Osteocyte (in vitro differentiated cells): ENCODE measurements at regions not wholly inside any gene's neighbourhood (a gene's known extent, or its start where the extent isn't known, plus 50 kb on each side); places are given as distances from the start of the nearest gene placed in this dataset.
A peak's percentile ranks its signal among the peaks of the same experiment; 100 is the strongest.

ENCODE experiments used
- DNase-seq: peaks from one replicate; pipeline ENCODE4 v3.0.0; 2021; ENCODE audit warnings: mixed read lengths; ENCODE audit not compliant: unreplicated experiment; ENCODE audit errors: extremely low spot score
- H3K27ac Mint-ChIP-seq: one replicate; pipeline ENCODE4 v1.8.0; 2021; ENCODE audit warnings: mild to moderate bottlenecking, mixed read lengths; ENCODE audit not compliant: unreplicated experiment
- H3K27me3 Mint-ChIP-seq: one replicate; pipeline ENCODE4 v1.8.0; 2021; ENCODE audit warnings: mixed read lengths; ENCODE audit not compliant: unreplicated experiment
- H3K36me3 Mint-ChIP-seq: one replicate; pipeline ENCODE4 v1.8.0; 2021; ENCODE audit warnings: mixed read lengths; ENCODE audit not compliant: unreplicated experiment
- H3K4me1 Mint-ChIP-seq: one replicate; pipeline ENCODE4 v1.8.0; 2021; ENCODE audit warnings: mixed read lengths; ENCODE audit not compliant: unreplicated experiment
- H3K4me3 Mint-ChIP-seq: one replicate; pipeline ENCODE4 v1.8.0; 2021; ENCODE audit warnings: mild to moderate bottlenecking, moderate library complexity, mixed read lengths; ENCODE audit not compliant: unreplicated experiment
- H3K9me3 Mint-ChIP-seq: one replicate; pipeline ENCODE4 v1.8.0; 2021; ENCODE audit warnings: mixed read lengths; ENCODE audit not compliant: unreplicated experiment
- TF ChIP-seq, protein P1 (sequence below): fragments of 200-600 bp; sonication (generic); IDR thresholded peaks from 2 replicates; pipeline ENCODE4 v1.5.0; 2021; ENCODE audit warnings: antibody characterized with exemption, mild to moderate bottlenecking, moderate library complexity

DNA sequence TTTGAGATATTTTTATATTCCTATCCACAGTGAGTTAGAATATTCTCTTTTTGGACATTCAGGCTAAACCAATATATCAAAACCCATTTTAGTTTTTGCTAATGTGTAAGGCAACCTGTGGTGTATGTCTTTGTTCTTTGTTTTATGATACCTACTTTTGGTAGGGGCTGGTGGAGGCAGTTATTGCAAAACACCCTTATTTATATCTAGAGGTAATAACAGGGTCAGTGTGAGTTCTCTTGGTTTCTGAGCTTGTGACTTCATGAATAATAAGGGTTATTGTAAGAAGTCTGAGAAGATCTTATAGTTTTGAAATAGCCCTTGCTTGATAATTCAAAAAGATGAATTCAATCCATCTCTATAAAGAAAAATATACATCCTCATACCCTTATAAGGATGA is 235.1 kb upstream of the LRIG3 start:
- TF ChIP-seq, protein P1, sequence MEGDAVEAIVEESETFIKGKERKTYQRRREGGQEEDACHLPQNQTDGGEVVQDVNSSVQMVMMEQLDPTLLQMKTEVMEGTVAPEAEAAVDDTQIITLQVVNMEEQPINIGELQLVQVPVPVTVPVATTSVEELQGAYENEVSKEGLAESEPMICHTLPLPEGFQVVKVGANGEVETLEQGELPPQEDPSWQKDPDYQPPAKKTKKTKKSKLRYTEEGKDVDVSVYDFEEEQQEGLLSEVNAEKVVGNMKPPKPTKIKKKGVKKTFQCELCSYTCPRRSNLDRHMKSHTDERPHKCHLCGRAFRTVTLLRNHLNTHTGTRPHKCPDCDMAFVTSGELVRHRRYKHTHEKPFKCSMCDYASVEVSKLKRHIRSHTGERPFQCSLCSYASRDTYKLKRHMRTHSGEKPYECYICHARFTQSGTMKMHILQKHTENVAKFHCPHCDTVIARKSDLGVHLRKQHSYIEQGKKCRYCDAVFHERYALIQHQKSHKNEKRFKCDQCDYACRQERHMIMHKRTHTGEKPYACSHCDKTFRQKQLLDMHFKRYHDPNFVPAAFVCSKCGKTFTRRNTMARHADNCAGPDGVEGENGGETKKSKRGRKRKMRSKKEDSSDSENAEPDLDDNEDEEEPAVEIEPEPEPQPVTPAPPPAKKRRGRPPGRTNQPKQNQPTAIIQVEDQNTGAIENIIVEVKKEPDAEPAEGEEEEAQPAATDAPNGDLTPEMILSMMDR, result no peak
- Mint-ChIP-seq H3K27ac (no peak overlapping the region), H3K4me1 (peaks cover 51% of the 10 kb centered on the region), H3K4me3 (no peak overlapping the region), H3K9me3 (peaks cover 21% of the 10 kb centered on the region), H3K36me3 (peaks cover 19% of the 10 kb centered on the region), H3K27me3 (no peaks in the 10 kb centered on the region)
- DNase-seq, result no peak

- Mint-ChIP-seq H3K36me3 (peaks cover 15% of the 10 kb centered on the region), H3K4me1 (peaks cover 28% of the 10 kb centered on the region), H3K27ac (peak overlapping the region; percentile 46), H3K27me3 (no peaks in the 10 kb centered on the region), H3K4me3 (no peak overlapping the region), H3K9me3 (peaks cover 23% of the 10 kb centered on the region)
- DNase-seq, result no peak
- TF ChIP-seq, protein P1, result no peak
Measured at GRCh38 chr12:59151243-59151642, 230.9 kb upstream of the LRIG3 start.

DNA sequence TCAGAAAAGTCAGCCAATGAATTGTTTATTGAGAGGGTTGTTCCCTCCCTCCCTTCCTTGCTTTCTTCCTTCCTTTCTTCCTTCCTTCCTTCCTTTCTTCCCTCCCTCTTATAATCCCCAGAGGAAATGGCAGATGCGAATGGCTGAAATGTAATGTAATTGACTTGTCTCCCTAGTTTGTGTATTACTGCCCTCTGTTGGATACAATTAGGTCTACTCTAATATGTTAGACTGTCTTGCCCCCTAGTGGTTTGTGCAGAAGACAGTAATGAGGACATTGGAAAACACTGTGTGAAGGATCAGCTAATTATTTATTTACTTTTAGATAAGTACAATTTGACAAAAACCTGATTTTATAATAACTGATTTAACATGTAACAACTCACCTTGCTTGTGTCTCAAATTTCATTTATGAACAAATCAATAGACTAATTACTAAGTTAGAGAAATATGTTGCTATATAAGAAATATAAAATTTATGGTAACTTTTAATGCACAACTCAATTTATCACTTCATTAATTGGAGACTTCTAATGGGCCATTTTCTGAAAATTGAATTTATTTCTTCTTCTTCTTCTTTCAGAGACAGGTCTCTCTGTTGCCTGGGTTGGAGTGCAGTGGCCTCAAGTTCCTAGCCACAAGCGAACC is 229.8 kb upstream of the LRIG3 start:
- no peak overlapping the region for H3K27ac Mint-ChIP-seq
- peaks cover 26% of the 10 kb centered on the region for H3K4me1 Mint-ChIP-seq
- peaks cover 23% of the 10 kb centered on the region for H3K9me3 Mint-ChIP-seq
- peaks cover 15% of the 10 kb centered on the region for H3K36me3 Mint-ChIP-seq
- H3K27me3 Mint-ChIP-seq, result no peaks in the 10 kb centered on the region
- no peak overlapping the region for H3K4me3 Mint-ChIP-seq
- no peak for DNase-seq
- TF ChIP-seq, protein P1, result peak; percentile 97

DNA sequence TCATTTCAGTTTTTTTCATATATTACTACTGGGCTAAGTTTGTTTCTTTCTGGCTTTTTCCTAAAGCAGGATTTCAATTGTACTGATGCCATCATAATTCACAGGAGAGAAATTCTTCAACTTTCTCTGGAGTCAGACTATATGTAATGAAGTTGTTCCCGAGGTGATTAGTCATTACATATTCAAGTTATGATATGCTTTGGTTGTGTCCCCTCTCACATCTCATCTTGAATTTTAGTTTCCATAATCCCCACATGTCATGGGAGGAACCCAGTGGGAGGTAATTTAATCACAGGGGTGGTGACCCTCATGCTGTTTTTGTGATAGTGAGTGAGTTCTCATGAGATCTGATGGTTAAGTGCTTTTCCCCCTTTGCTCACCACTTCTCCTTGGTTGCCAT is 227.5 kb upstream of the LRIG3 start:
- Mint-ChIP-seq H3K4me3 (no peak overlapping the region), H3K27ac (no peak overlapping the region), H3K27me3 (no peaks in the 10 kb centered on the region), H3K36me3 (peaks cover 5% of the 10 kb centered on the region), H3K9me3 (peaks cover 14% of the 10 kb centered on the region), H3K4me1 (peaks cover 25% of the 10 kb centered on the region)
- TF ChIP-seq, protein P1, result no peak
- DNase-seq, result no peak

GRCh38 chr12:59142183-59142790 is 222.0 kb upstream of the LRIG3 start:
- Mint-ChIP-seq H3K36me3 (peaks cover 2% of the 10 kb centered on the region), H3K4me3 (no peak overlapping the region), H3K27me3 (no peaks in the 10 kb centered on the region), H3K9me3 (no peaks in the 10 kb centered on the region), H3K4me1 (no peaks in the 10 kb centered on the region), H3K27ac (no peak overlapping the region)
- TF ChIP-seq, protein P1, result no peak
- no peak for DNase-seq
